OCI-LY7 (cell line): ENCODE measurements at regions not wholly inside any gene's neighbourhood (a gene's known extent, or its start where the extent isn't known, plus 50 kb on each side); places are given as distances from the start of the nearest gene placed in this dataset.

Experiments
- BruUV-seq: library from RNA; stranded (reverse); fragments of 400-500 nt; replicated peaks from 2 replicates; lab custom pipeline; 2021; lab: Mats Ljungman, UMichigan
- CTCF ChIA-PET: fragments of 300-600 bp; sonication (Branson Sonifier 250); formaldehyde crosslinking; loops from one replicate; lab custom pipeline; 2022; ENCODE audit warnings: antibody characterized with exemption; ENCODE audit not compliant: unreplicated experiment; lab: Charles Lee
- POLR2A ChIA-PET: fragments of 300-600 bp; sonication (Branson Sonifier 250); formaldehyde crosslinking; loops from one replicate; lab custom pipeline; 2022; ENCODE audit warnings: antibody characterized with exemption; lab: Charles Lee
- DNase-seq: peaks from one replicate; pipeline ENCODE4 v3.0.0-alpha.2; 2015; ENCODE audit warnings: low spot score
- H2AFZ ChIP-seq: fragments of 200-600 bp; sonication (generic), shearing (Covaris generic); 2 replicates; pipeline ENCODE4 v1.6.1; 2014; ENCODE audit warnings: mild to moderate bottlenecking, antibody characterized with exemption, low read length, moderate library complexity
- H3K27ac ChIP-seq: fragments of 200-600 bp; sonication (generic); 2 replicates; pipeline ENCODE4 v1.5.1; 2014; ENCODE audit warnings: mixed run types, low read depth, mild to moderate bottlenecking, moderate library complexity, low read length, inconsistent platforms; ENCODE audit not compliant: poor library complexity, severe bottlenecking
- H3K36me3 ChIP-seq: fragments of 200-600 bp; sonication (generic); 2 replicates; pipeline ENCODE4 v1.6.1; 2014; ENCODE audit warnings: mild to moderate bottlenecking, antibody characterized with exemption, low read length, moderate library complexity, mixed read lengths; ENCODE audit not compliant: insufficient read depth
- H3K4me1 ChIP-seq: fragments of 200-600 bp; sonication (generic); 2 replicates; pipeline ENCODE4 v1.5.1; 2014; ENCODE audit warnings: mild to moderate bottlenecking, low read length; ENCODE audit not compliant: insufficient read depth, poor library complexity, severe bottlenecking
- H3K4me2 ChIP-seq: fragments of 200-600 bp; sonication (generic); 2 replicates; pipeline ENCODE4 v1.6.1; 2014; ENCODE audit warnings: mild to moderate bottlenecking, low read length
- H3K4me3 ChIP-seq: fragments of 200-600 bp; sonication (generic); 2 replicates; pipeline ENCODE4 v1.5.1; 2014; ENCODE audit warnings: mild to moderate bottlenecking, low read depth, low read length; ENCODE audit not compliant: poor library complexity, severe bottlenecking
- H3K79me2 ChIP-seq: fragments of 200-600 bp; sonication (generic); 2 replicates; pipeline ENCODE4 v1.6.1; 2016; ENCODE audit warnings: low read depth, mild to moderate bottlenecking, low read length, moderate library complexity, mixed read lengths; ENCODE audit not compliant: insufficient read depth
- H3K9me2 ChIP-seq: fragments of 200-600 bp; sonication (generic); 2 replicates; pipeline ENCODE4 v1.6.1; 2016; ENCODE audit warnings: mild to moderate bottlenecking, low read length, mixed read lengths; ENCODE audit not compliant: insufficient read depth
- H3K9me3 ChIP-seq: fragments of 200-600 bp; sonication (generic); 2 replicates; pipeline ENCODE4 v1.6.1; 2014; ENCODE audit warnings: mild to moderate bottlenecking, mixed run types, low read length, mixed read lengths
- H4K20me1 ChIP-seq: fragments of 200-600 bp; sonication (generic); 2 replicates; pipeline ENCODE4 v1.6.1; 2014; ENCODE audit warnings: mild to moderate bottlenecking, antibody characterized with exemption, low read length, moderate library complexity, mixed read lengths; ENCODE audit not compliant: insufficient read depth
- EZH2phosphoT487 ChIP-seq: fragments of 200-600 bp; sonication (generic); IDR thresholded peaks from 2 replicates; pipeline ENCODE4 v1.6.1; 2018; ENCODE audit warnings: low read depth, borderline replicate concordance, mild to moderate bottlenecking, mixed run types, antibody characterized with exemption, low read length, moderate library complexity, mixed read lengths
- intact Hi-C: fragments of 100-400 bp; cut with micrococcal nuclease; formaldehyde crosslinking; loops from one replicate; pipeline ENCODE4 v1.10.0; 2022; ENCODE audit not compliant: unreplicated experiment
- TF ChIP-seq, protein P1 (sequence below): fragments of 200-600 bp; sonication (generic); conservative IDR thresholded peaks from 2 replicates; pipeline ENCODE4 v1.5.1; 2014; ENCODE audit warnings: mild to moderate bottlenecking, antibody characterized with exemption, low read length, moderate library complexity, mixed read lengths

DNA sequence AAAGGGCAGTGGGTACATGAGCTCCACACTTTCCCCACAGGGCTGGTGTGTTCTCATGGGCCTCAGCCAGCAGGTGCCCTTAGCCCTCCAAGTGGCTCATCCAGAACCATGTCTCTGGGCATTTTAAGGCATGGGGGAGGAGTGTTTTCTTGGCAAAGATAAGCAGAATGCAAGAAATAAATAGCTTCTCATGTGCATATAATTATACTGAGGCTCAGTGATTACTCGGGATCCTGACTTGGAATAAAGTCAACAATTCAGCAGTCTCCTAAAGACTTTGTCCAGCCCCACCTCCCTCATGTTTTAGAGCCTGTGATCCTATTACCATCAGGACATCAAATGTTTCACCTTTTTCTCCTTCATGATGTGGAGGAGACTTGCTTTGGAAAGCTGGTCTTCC lies 92.7 kb upstream of the COG2 start:
- Histone ChIP-seq H3K9me3 (no peaks in the 10 kb centered on the region), H3K4me3 (no peak overlapping the region), H3K79me2 (no peaks in the 10 kb centered on the region), H3K9me2 (no peaks in the 10 kb centered on the region), H4K20me1 (no peaks in the 10 kb centered on the region; the same call in 1 of the 2 replicates), H3K4me1 (no peaks in the 10 kb centered on the region), H3K27ac (no peak overlapping the region), H2AFZ (no peak overlapping the region), H3K4me2 (no peak overlapping the region), H3K36me3 (no peaks in the 10 kb centered on the region)
- ChIA-PET POLR2A (interaction anchor here (0.6 to 0.7 kb wide), 2 partner anchors 77 to 645 kb away, joined by 3 to 4 read pairs; no protein-coding TSS in a partner anchor), CTCF (no interaction called here)
- no TSS peak for BruUV-seq
- intact Hi-C loops = no loop called here
- TF ChIP-seq, protein P1, sequence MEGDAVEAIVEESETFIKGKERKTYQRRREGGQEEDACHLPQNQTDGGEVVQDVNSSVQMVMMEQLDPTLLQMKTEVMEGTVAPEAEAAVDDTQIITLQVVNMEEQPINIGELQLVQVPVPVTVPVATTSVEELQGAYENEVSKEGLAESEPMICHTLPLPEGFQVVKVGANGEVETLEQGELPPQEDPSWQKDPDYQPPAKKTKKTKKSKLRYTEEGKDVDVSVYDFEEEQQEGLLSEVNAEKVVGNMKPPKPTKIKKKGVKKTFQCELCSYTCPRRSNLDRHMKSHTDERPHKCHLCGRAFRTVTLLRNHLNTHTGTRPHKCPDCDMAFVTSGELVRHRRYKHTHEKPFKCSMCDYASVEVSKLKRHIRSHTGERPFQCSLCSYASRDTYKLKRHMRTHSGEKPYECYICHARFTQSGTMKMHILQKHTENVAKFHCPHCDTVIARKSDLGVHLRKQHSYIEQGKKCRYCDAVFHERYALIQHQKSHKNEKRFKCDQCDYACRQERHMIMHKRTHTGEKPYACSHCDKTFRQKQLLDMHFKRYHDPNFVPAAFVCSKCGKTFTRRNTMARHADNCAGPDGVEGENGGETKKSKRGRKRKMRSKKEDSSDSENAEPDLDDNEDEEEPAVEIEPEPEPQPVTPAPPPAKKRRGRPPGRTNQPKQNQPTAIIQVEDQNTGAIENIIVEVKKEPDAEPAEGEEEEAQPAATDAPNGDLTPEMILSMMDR = no peak
- TF ChIP-seq EZH2phosphoT487 = no peak
- no peak for DNase-seq

DNA sequence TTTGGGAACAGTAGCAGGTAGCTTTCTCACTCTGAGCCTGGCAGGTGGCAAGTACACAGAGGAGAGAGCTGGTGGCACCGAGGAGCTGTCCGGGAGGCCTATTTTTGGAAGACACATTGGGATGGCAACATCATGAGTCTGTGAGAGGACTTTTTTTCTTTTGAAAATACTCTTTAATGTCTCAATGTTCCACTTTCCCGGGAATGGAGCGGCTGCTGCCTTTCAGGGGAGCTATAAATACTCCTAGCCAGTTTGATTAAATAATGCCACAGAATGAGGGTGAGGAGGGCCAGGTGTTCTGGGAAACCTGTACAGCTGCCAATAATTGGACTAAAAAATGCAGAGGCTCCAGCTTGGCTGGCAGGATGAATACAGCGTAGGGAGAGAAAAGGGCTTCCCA lies 93.3 kb upstream of the COG2 start:
- no peak for DNase-seq
- CTCF ChIA-PET = no interaction called here
- Histone ChIP-seq H3K4me3 (no peak overlapping the region), H3K4me1 (no peaks in the 10 kb centered on the region), H3K4me2 (no peak overlapping the region), H4K20me1 (no peaks in the 10 kb centered on the region; the same call in 1 of the 2 replicates), H3K9me3 (no peaks in the 10 kb centered on the region), H2AFZ (no peak overlapping the region), H3K27ac (no peak overlapping the region), H3K36me3 (no peaks in the 10 kb centered on the region), H3K9me2 (no peaks in the 10 kb centered on the region), H3K79me2 (no peaks in the 10 kb centered on the region)
- intact Hi-C loops = no loop called here
- no TSS peak for BruUV-seq
- POLR2A ChIA-PET = interaction anchor here (0.6 kb wide), 1 partner anchor 76 kb away, joined by 3 read pairs; no protein-coding TSS in a partner anchor
- TF ChIP-seq, protein P1 = no peak
- no peak for TF ChIP-seq EZH2phosphoT487

DNA sequence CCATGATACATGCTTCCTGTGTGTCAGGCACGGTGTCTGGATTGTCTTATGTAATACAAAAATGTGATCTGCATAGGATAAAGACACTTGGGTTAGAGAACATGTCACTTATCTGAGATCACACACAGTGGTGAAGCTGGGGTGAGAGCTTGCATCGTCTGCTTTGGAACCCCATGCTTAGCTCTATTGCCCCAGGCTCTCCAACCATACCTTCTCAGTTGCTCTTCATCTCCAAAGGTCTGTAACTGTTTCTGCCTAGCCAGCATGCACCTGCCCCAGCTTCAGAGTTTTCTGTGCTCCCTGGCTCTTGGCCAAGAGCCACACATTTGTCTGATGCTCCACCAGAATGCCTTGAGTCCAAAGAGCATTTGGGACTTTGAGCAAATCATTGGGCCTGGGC lies 93.9 kb upstream of the COG2 start:
- CTCF ChIA-PET = no interaction called here

More for the DNA sequence above, 93.9 kb upstream of the COG2 start:
- no peak overlapping the region for H3K4me2 ChIP-seq
- BruUV-seq = no TSS peak
- H2AFZ ChIP-seq = no peak overlapping the region
- no peaks in the 10 kb centered on the region; the same call in 1 of the 2 replicates for H4K20me1 ChIP-seq
- no peak overlapping the region for H3K4me3 ChIP-seq
- intact Hi-C loops = no loop called here
- H3K27ac ChIP-seq = no peak overlapping the region
- DNase-seq = no peak
- no peaks in the 10 kb centered on the region for H3K79me2 ChIP-seq
- H3K4me1 ChIP-seq = no peaks in the 10 kb centered on the region
- no peak for TF ChIP-seq EZH2phosphoT487
- TF ChIP-seq, protein P1 = no peak
- POLR2A ChIA-PET = no interaction called here
- no peaks in the 10 kb centered on the region for H3K36me3 ChIP-seq
- H3K9me2 ChIP-seq = no peaks in the 10 kb centered on the region
- no peaks in the 10 kb centered on the region for H3K9me3 ChIP-seq
